Gastrocnemius medialis (tissue), 4 donors: ENCODE measurements at regions not wholly inside any gene's neighbourhood (a gene's known extent, or its start where the extent isn't known, plus 50 kb on each side); places are given as distances from the start of the nearest gene placed in this dataset.

Experiments used
- POLR2A ChIP-seq, 2 donors: fragments of 450-650 bp; IDR thresholded peaks; one replicate each; pipeline ENCODE4 v1.6.1; 2017; ENCODE audit warnings: antibody characterized with exemption in 2 of 2, mild to moderate bottlenecking in 2 of 2, moderate library complexity in 2 of 2
- TF ChIP-seq, protein P1 (sequence below), 5 experiments: fragments of 450-650 bp in 3 of 5; fragments of 200-600 bp in 2 of 5; sonication (generic) in 2 of 5; IDR thresholded peaks in 4 of 5; conservative IDR thresholded peaks in 1 of 5; 1 replicate in 4 of 5; 2 replicates in 1 of 5; pipeline ENCODE4 v1.5.1; 2016 to 2019; ENCODE audit warnings: antibody characterized with exemption in 5 of 5, mild to moderate bottlenecking in 3 of 5, moderate library complexity in 3 of 5

DNA sequence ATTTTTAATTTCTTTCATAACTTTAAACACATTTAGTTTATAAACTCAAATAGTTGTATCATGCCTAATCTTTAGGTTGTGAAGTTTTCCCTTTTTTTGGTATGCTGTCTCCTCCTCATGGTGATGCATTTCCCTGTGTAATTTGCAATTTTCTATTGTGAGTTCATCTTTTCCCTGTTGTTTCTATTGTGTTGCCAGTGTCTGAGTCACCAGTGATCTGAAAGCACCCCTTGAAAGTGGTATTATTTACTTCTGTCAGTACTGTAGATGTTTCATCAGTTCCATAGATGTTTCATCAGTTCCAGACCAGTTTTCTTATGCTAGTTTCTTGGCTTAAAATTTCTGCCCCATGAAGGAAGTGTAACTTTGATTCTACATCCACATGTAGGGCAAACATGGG is 80.6 kb downstream of the OXSM start:
- no peak for TF ChIP-seq POLR2A (IDR thresholded peaks at IDR 0.05)
- TF ChIP-seq, protein P1, sequence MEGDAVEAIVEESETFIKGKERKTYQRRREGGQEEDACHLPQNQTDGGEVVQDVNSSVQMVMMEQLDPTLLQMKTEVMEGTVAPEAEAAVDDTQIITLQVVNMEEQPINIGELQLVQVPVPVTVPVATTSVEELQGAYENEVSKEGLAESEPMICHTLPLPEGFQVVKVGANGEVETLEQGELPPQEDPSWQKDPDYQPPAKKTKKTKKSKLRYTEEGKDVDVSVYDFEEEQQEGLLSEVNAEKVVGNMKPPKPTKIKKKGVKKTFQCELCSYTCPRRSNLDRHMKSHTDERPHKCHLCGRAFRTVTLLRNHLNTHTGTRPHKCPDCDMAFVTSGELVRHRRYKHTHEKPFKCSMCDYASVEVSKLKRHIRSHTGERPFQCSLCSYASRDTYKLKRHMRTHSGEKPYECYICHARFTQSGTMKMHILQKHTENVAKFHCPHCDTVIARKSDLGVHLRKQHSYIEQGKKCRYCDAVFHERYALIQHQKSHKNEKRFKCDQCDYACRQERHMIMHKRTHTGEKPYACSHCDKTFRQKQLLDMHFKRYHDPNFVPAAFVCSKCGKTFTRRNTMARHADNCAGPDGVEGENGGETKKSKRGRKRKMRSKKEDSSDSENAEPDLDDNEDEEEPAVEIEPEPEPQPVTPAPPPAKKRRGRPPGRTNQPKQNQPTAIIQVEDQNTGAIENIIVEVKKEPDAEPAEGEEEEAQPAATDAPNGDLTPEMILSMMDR (IDR thresholded peaks at IDR 0.05 in 4 of 5, conservative IDR thresholded peaks at IDR 0.05 in 1 of 5) = no peak
